Renal pelvis (tissue), 1 donor: ENCODE measurements at regions not wholly inside any gene's neighbourhood (a gene's known extent, or its start where the extent isn't known, plus 50 kb on each side); places are given as distances from the start of the nearest gene placed in this dataset.
"Not testable (repeated sequence)": the region's sequence is repeated elsewhere in the genome, so short reads cannot be mapped to it uniquely, and the experiment has no call there.

ENCODE experiments used
- DNase-seq: peaks from one replicate; pipeline ENCODE4 v3.0.0-alpha.2; 2013

- DNase-seq, result no peak
These were observed 147.7 kb downstream of the COG6 start for GRCh38 chr13:39803156-39803555.

GRCh38 chr13:39803851-39804250 is 148.4 kb downstream of the COG6 start:
- DNase-seq, result no peak

- DNase-seq, result no peak
These were observed 149.1 kb downstream of the COG6 start for GRCh38 chr13:39804332-39805210.

GRCh38 chr13:39809466-39809865 is 154.0 kb downstream of the COG6 start:
- no peak for DNase-seq

- no peak for DNase-seq
These were observed 154.8 kb downstream of the COG6 start for GRCh38 chr13:39810091-39810877.

- DNase-seq, result no peak
These were observed 155.6 kb downstream of the COG6 start for GRCh38 chr13:39811051-39811450.

- DNase-seq, result no peak
These were observed 156.2 kb downstream of the COG6 start for GRCh38 chr13:39811696-39812095.

GRCh38 chr13:39815345-39816111 is 160.1 kb downstream of the COG6 start:
- no peak for DNase-seq

- no peak for DNase-seq
These were observed 161.5 kb downstream of the COG6 start for GRCh38 chr13:39816936-39817335.

- no peak for DNase-seq
These were observed 163.5 kb downstream of the COG6 start for GRCh38 chr13:39818953-39819352.

GRCh38 chr13:39820606-39821005 is 165.1 kb downstream of the COG6 start:
- no peak for DNase-seq

GRCh38 chr13:39821977-39822376 is 166.5 kb downstream of the COG6 start:
- DNase-seq, result no peak

GRCh38 chr13:39822437-39822836 is 167.0 kb downstream of the COG6 start:
- no peak for DNase-seq

GRCh38 chr13:39823063-39823713 is 167.7 kb downstream of the COG6 start:
- no peak for DNase-seq

- DNase-seq, result no peak
These were observed 170.4 kb downstream of the COG6 start for GRCh38 chr13:39825886-39826285.

GRCh38 chr13:39835253-39835652 is 179.8 kb downstream of the COG6 start:
- no peak for DNase-seq

- no peak for DNase-seq
These were observed 180.6 kb downstream of the COG6 start for GRCh38 chr13:39836038-39836437.

- DNase-seq, result not testable (repeated sequence)
These were observed 182.4 kb downstream of the COG6 start for GRCh38 chr13:39837866-39838265.

- no peak for DNase-seq
These were observed 184.7 kb downstream of the COG6 start for GRCh38 chr13:39840201-39840600.

- DNase-seq, result no peak
These were observed 191.9 kb downstream of the COG6 start for GRCh38 chr13:39847336-39847735.

GRCh38 chr13:39855236-39855635 is 199.8 kb downstream of the COG6 start:
- no peak for DNase-seq

- DNase-seq, result no peak
These were observed 201.3 kb downstream of the COG6 start for GRCh38 chr13:39856714-39857113.
